ENCODE measurements at regions not wholly inside any gene's neighbourhood (a gene's known extent, or its start where the extent isn't known, plus 50 kb on each side); places are given as distances from the start of the nearest gene placed in this dataset.

- TF ChIP-seq SNAPC2 (CRISPR knock-in tag; IDR thresholded peaks at IDR 0.05): 0 out of 2 replicates have a peak, but pooled peaks have one; percentile 20
- TF ChIP-seq CHD4 (IDR thresholded peaks at IDR 0.05; ENCODE audit: borderline replicate concordance, low read length): peak; percentile 92; the same call in 1 of the 2 replicates
- TF ChIP-seq MAZ (IDR thresholded peaks at IDR 0.05; ENCODE audit: borderline replicate concordance, low read depth, low read length): no peak
- TF ChIP-seq MAZ (CRISPR knock-in tag; IDR thresholded peaks at IDR 0.05; ENCODE audit: low read depth): no peak
- TF ChIP-seq FOXA1 (IDR thresholded peaks at IDR 0.05): no peak
- 0 out of 2 replicates have a peak, but pooled peaks have one; percentile 14 for TF ChIP-seq FOXA1 (CRISPR knock-in tag; IDR thresholded peaks at IDR 0.05)
- no peak for TF ChIP-seq HMG20B (CRISPR knock-in tag; conservative IDR thresholded peaks at IDR 0.05)
- TF ChIP-seq GATAD2A (CRISPR knock-in tag; IDR thresholded peaks at IDR 0.05): peak; percentile 23; the same call in 1 of the 2 replicates
- TF ChIP-seq ATM (IDR thresholded peaks at IDR 0.05; ENCODE audit: borderline replicate concordance): no peak
- TF ChIP-seq KLF6 (CRISPR knock-in tag; IDR thresholded peaks at IDR 0.05): no peak
- TF ChIP-seq ZNF569 (CRISPR knock-in tag; IDR thresholded peaks at IDR 0.05; ENCODE audit: borderline replicate concordance): no peak
- no peak for TF ChIP-seq EED (CRISPR knock-in tag; IDR thresholded peaks at IDR 0.05)
- no peak for TF ChIP-seq SRSF1 (optimal IDR thresholded peaks at IDR 0.05; ENCODE audit: low read depth, low read length)
- peak; percentile 89 for TF ChIP-seq STAG1 (CRISPR knock-in tag; IDR thresholded peaks at IDR 0.05)
- TF ChIP-seq HMGA1 (CRISPR knock-in tag; conservative IDR thresholded peaks at IDR 0.05): no peak
- 0 out of 2 replicates have a peak, but pooled peaks have one; percentile 28 for TF ChIP-seq CC2D1A (CRISPR knock-in tag; IDR thresholded peaks at IDR 0.05)
- peak; percentile 71; the same call in 1 of the 2 replicates for TF ChIP-seq ZNF362 (CRISPR knock-in tag; IDR thresholded peaks at IDR 0.05; ENCODE audit: borderline replicate concordance)
- no peak for TF ChIP-seq CEBPZ (IDR thresholded peaks at IDR 0.05; ENCODE audit: low read length)
These were observed 137.7 kb downstream of the SPTSSA start (continued) for GRCh38 chr14:34324363-34324795.

Data from HepG2 (cell line).